ENCODE measurements at regions not wholly inside any gene's neighbourhood (a gene's known extent, or its start where the extent isn't known, plus 50 kb on each side); places are given as distances from the start of the nearest gene placed in this dataset.
"Not testable (repeated sequence)": the region's sequence is repeated elsewhere in the genome, so short reads cannot be mapped to it uniquely, and the experiment has no call there.

DNA sequence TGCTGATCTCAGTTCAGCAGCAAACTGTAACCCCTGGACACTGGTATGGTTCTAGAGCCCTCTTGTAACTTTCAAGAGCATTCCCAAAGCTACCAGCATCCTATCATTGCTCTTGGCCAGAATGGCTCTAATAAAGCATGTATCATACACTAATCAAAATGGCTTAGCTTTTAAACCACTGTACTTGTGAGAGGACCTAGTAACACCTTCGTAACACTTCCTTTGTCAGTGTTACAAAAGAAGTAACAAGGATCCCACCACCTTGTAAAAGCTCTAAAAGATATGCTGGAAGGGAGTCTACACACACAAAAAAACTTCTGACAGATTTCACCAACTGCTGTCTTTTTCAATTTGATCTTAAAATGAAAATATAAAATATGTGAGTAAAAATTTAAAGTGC, 144.7 kb downstream of the ALOX5 start:
- DNase-seq (ENCODE audit: unreplicated experiment), result no peak
- BruUV-seq (replicated peaks), result no TSS peak
- CTCF ChIA-PET, result no interaction called here
- intact Hi-C loops (cut with micrococcal nuclease), result no loop called here
- Mint-ChIP-seq H3K27ac (ENCODE audit: low read depth, unreplicated experiment) (no peak overlapping the region), H3K27me3 (ENCODE audit: insufficient read depth, unreplicated experiment) (no peaks in the 10 kb centered on the region), H3K4me1 (ENCODE audit: insufficient read depth, unreplicated experiment) (peaks cover 15% of the 10 kb centered on the region), H3K9me3 (ENCODE audit: unreplicated experiment) (no peaks in the 10 kb centered on the region), H3K36me3 (ENCODE audit: insufficient read depth, unreplicated experiment) (no peaks in the 10 kb centered on the region), H3K4me3 (ENCODE audit: unreplicated experiment) (no peak overlapping the region)
- no peak for TF ChIP-seq CTCF (IDR thresholded peaks at IDR 0.05; ENCODE audit: unreplicated experiment)
- POLR2A ChIA-PET, result interaction anchor here (1.2 kb wide), 1 partner anchor 11 kb away, joined by 3 read pairs; no protein-coding TSS in a partner anchor

DNA sequence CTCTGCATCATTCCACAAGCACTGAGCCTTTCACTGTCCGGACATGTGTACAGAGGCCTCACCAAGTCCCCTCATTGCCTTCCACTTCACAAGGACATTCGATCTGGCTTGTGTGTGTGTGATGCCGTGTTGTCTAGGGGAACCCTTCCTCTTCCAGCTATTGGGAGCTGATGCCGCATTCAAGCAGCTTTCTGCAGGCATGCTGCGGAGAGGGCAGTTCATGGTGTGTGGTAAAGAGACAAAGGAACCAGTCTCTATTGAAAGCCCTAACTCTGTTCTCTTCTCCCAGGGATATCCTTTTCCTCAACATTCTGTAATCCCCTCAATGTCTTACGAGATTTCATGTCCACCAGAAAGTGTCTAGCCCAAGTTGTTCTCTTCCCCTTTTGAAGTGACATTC, 141.6 kb downstream of the ALOX5 start:
- no peak for TF ChIP-seq CTCF (IDR thresholded peaks at IDR 0.05; ENCODE audit: unreplicated experiment)
- POLR2A ChIA-PET, result interaction anchor here (1.0 kb wide), 1 partner anchor 20 kb away, joined by 4 read pairs; no protein-coding TSS in a partner anchor
- Mint-ChIP-seq H3K27me3 (ENCODE audit: insufficient read depth, unreplicated experiment) (no peaks in the 10 kb centered on the region), H3K9me3 (ENCODE audit: unreplicated experiment) (no peaks in the 10 kb centered on the region), H3K36me3 (ENCODE audit: insufficient read depth, unreplicated experiment) (no peaks in the 10 kb centered on the region), H3K27ac (ENCODE audit: low read depth, unreplicated experiment) (no peak overlapping the region), H3K4me3 (ENCODE audit: unreplicated experiment) (no peak overlapping the region), H3K4me1 (ENCODE audit: insufficient read depth, unreplicated experiment) (peaks cover 15% of the 10 kb centered on the region)
- no peak for DNase-seq (ENCODE audit: unreplicated experiment)
- BruUV-seq (replicated peaks), result no TSS peak
- intact Hi-C loops (cut with micrococcal nuclease), result no loop called here
- CTCF ChIA-PET, result no interaction called here

DNA sequence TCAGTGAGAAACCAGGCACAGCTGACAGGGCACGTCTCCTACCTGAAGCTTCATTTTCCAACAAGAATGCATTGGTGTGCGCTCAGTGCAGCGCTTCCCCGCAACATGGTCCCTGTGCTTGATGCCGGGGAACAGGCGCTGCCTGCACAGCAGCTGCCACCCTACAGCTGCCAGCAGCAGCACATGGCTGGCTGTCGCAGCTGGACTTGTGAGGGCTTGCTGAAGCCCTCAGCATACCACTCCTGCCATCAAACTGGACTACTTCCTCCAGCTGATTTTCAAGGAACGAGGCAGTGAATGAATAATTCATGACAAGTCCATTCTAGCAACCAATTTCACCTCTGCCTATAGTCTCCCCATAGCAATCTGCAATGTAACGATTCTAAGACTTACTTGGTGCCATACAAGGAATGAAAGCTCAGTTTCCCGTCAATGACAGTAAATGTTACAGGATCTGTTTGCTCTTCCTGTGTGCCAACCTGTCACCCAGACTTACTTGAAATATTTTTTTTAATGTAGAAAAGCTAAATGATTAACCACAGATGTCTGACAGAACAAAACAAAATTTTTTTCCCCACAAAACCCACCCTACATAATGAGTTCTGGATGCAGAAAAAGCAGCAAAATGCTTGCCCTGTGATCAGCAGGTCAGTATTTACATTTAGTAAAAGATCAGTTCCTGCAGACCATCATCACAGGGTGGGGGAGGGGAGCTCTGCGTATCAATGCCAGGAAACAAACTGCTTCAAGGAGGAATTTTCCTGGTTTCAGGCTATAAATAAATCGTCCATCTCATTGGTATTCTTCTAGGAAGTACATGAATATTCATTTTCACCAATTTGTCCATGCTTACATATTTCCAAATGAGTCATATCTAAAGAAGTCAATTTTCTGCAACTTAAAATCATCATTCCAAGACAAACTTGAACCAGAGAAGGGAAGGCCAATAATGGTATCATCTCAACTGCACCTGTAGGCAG, 140.6 kb downstream of the ALOX5 start:
- POLR2A ChIA-PET, result interaction anchor here (0.5 to 1.6 kb wide), 6 partner anchors 9 to 532 kb away, joined by 3 to 4 read pairs (median 3); no protein-coding TSS in a partner anchor
- H3K27me3 Mint-ChIP-seq (ENCODE audit: insufficient read depth, unreplicated experiment), result no peaks in the 10 kb centered on the region
- H3K4me1 Mint-ChIP-seq (ENCODE audit: insufficient read depth, unreplicated experiment), result peaks cover 15% of the 10 kb centered on the region
- DNase-seq (ENCODE audit: unreplicated experiment), result no peak
- H3K27ac Mint-ChIP-seq (ENCODE audit: low read depth, unreplicated experiment), result no peak overlapping the region
- no TSS peak for BruUV-seq (replicated peaks)
- CTCF ChIA-PET, result no interaction called here
- no peak for TF ChIP-seq CTCF (IDR thresholded peaks at IDR 0.05; ENCODE audit: unreplicated experiment)
- H3K9me3 Mint-ChIP-seq (ENCODE audit: unreplicated experiment), result no peaks in the 10 kb centered on the region
- intact Hi-C loops (cut with micrococcal nuclease), result no loop called here
- no peaks in the 10 kb centered on the region for H3K36me3 Mint-ChIP-seq (ENCODE audit: insufficient read depth, unreplicated experiment)
- H3K4me3 Mint-ChIP-seq (ENCODE audit: unreplicated experiment), result no peak overlapping the region

- Mint-ChIP-seq H3K9me3 (ENCODE audit: unreplicated experiment) (no peaks in the 10 kb centered on the region), H3K27me3 (ENCODE audit: insufficient read depth, unreplicated experiment) (no peaks in the 10 kb centered on the region), H3K27ac (ENCODE audit: low read depth, unreplicated experiment) (no peak overlapping the region), H3K4me1 (ENCODE audit: insufficient read depth, unreplicated experiment) (peaks cover 15% of the 10 kb centered on the region), H3K36me3 (ENCODE audit: insufficient read depth, unreplicated experiment) (no peaks in the 10 kb centered on the region), H3K4me3 (ENCODE audit: unreplicated experiment) (no peak overlapping the region)
- no TSS peak for BruUV-seq (replicated peaks)
- no peak for TF ChIP-seq CTCF (IDR thresholded peaks at IDR 0.05; ENCODE audit: unreplicated experiment)
- intact Hi-C loops (cut with micrococcal nuclease), result no loop called here
- ChIA-PET CTCF (interaction anchor here (0.6 kb wide), 1 partner anchor 58 kb away, joined by 3 read pairs; no protein-coding TSS in a partner anchor), POLR2A (interaction anchor here (1.6 kb wide), 1 partner anchor 40 kb away, joined by 4 read pairs; no protein-coding TSS in a partner anchor)
- no peak for DNase-seq (ENCODE audit: unreplicated experiment)
Observed at GRCh38 chr10:45513551-45513950, 139.5 kb downstream of the ALOX5 start.

DNA sequence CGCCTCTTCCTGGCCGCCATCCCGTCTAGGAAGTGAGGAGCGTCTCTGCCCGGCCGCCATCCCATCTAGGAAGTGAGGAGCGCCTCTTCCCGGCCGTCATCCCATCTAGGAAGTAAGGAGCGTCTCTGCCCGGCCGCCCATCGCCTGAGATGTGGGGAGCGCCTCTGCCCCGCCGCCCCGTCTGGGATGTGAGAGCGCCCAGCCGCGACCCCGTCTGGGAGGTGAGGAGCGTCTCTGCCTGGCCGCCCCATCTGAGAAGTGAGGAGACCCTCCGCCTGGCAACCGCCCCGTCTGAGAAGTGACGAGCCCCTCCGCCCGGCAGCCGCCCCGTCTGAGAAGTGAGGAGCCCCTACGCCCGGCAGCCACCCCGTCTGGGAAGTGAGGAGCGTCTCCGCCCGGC, 137.9 kb downstream of the ALOX5 start:
- H3K27ac Mint-ChIP-seq (ENCODE audit: low read depth, unreplicated experiment); H3K4me3 Mint-ChIP-seq (ENCODE audit: unreplicated experiment); CTCF ChIA-PET; BruUV-seq (replicated peaks); POLR2A ChIA-PET; H3K27me3 Mint-ChIP-seq (ENCODE audit: insufficient read depth, unreplicated experiment); DNase-seq (ENCODE audit: unreplicated experiment); H3K36me3 Mint-ChIP-seq (ENCODE audit: insufficient read depth, unreplicated experiment); H3K9me3 Mint-ChIP-seq (ENCODE audit: unreplicated experiment); intact Hi-C loops (cut with micrococcal nuclease): not testable (repeated sequence)
- H3K4me1 Mint-ChIP-seq (ENCODE audit: insufficient read depth, unreplicated experiment), result peaks cover 15% of the 10 kb centered on the region
